ENCODE measurements at regions not wholly inside any gene's neighbourhood (a gene's known extent, or its start where the extent isn't known, plus 50 kb on each side); places are given as distances from the start of the nearest gene placed in this dataset.

- DNase-seq (no peak), ATAC-seq (no peak)
- intact Hi-C loops (cut with DNase I) = no loop called here
- Histone ChIP-seq H3K27ac (no peak overlapping the region), H3K9me3 (no peaks in the 10 kb centered on the region), H3K4me3 (no peak overlapping the region), H3K36me3 (no peaks in the 10 kb centered on the region), H3K4me1 (no peaks in the 10 kb centered on the region), H3K27me3 (ENCODE audit: low read depth) (no peaks in the 10 kb centered on the region)
- TF ChIP-seq, protein P1, sequence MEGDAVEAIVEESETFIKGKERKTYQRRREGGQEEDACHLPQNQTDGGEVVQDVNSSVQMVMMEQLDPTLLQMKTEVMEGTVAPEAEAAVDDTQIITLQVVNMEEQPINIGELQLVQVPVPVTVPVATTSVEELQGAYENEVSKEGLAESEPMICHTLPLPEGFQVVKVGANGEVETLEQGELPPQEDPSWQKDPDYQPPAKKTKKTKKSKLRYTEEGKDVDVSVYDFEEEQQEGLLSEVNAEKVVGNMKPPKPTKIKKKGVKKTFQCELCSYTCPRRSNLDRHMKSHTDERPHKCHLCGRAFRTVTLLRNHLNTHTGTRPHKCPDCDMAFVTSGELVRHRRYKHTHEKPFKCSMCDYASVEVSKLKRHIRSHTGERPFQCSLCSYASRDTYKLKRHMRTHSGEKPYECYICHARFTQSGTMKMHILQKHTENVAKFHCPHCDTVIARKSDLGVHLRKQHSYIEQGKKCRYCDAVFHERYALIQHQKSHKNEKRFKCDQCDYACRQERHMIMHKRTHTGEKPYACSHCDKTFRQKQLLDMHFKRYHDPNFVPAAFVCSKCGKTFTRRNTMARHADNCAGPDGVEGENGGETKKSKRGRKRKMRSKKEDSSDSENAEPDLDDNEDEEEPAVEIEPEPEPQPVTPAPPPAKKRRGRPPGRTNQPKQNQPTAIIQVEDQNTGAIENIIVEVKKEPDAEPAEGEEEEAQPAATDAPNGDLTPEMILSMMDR (IDR thresholded peaks at IDR 0.05) = no peak
These were observed 362.1 kb downstream of the DDX10 start for GRCh38 chr11:109026891-109027489.

GRCh38 chr11:109027851-109028250 lies 363.0 kb downstream of the DDX10 start:
- Histone ChIP-seq H3K27me3 (ENCODE audit: low read depth) (no peaks in the 10 kb centered on the region), H3K4me3 (no peak overlapping the region), H3K36me3 (no peaks in the 10 kb centered on the region), H3K27ac (no peak overlapping the region), H3K4me1 (no peaks in the 10 kb centered on the region), H3K9me3 (no peaks in the 10 kb centered on the region)
- DNase-seq = no peak
- intact Hi-C loops (cut with DNase I) = no loop called here
- no peak for ATAC-seq
- TF ChIP-seq, protein P1 (IDR thresholded peaks at IDR 0.05) = no peak

DNA sequence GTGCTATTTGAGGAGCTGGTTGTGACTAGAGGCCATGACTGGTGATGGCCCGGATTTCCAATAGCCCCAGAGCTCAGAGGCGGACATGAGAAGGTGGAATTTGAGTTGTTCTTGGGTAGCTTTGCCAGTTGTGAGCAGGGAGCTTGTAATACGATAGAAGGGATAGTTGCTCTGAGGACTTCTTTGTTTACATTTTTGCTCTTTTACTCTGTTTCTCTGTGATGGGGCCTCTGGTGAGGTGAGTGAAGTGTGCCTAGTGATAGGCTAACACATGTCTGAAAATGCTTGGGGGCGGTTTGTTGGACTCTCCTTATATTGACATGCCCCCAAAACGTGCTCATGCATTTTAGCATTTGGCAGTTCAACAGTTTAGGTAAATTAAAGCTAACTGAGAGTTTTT lies 365.1 kb downstream of the DDX10 start:
- DNase-seq (no peak), ATAC-seq (no peak)
- H3K27ac ChIP-seq = no peak overlapping the region
- H3K27me3 ChIP-seq (ENCODE audit: low read depth) = no peaks in the 10 kb centered on the region
- H3K4me1 ChIP-seq = no peaks in the 10 kb centered on the region
- no peaks in the 10 kb centered on the region for H3K9me3 ChIP-seq
- TF ChIP-seq, protein P1 (IDR thresholded peaks at IDR 0.05) = no peak
- intact Hi-C loops (cut with DNase I) = no loop called here
- H3K36me3 ChIP-seq = no peaks in the 10 kb centered on the region
- H3K4me3 ChIP-seq = no peak overlapping the region

GRCh38 chr11:109033627-109034338 lies 368.9 kb downstream of the DDX10 start:
- Histone ChIP-seq H3K9me3 (no peaks in the 10 kb centered on the region), H3K4me3 (no peak overlapping the region), H3K27me3 (ENCODE audit: low read depth) (no peaks in the 10 kb centered on the region), H3K4me1 (no peaks in the 10 kb centered on the region), H3K27ac (no peak overlapping the region), H3K36me3 (no peaks in the 10 kb centered on the region)
- ATAC-seq (no peak), DNase-seq (no peak)
- TF ChIP-seq, protein P1 (IDR thresholded peaks at IDR 0.05) = no peak
- intact Hi-C loops (cut with DNase I) = no loop called here

GRCh38 chr11:109034339-109034696 lies 369.4 kb downstream of the DDX10 start:
- ATAC-seq = no peak
- Histone ChIP-seq H3K27ac (no peak overlapping the region), H3K4me1 (no peaks in the 10 kb centered on the region), H3K9me3 (no peaks in the 10 kb centered on the region), H3K27me3 (ENCODE audit: low read depth) (no peaks in the 10 kb centered on the region), H3K4me3 (no peak overlapping the region), H3K36me3 (no peaks in the 10 kb centered on the region)
- intact Hi-C loops (cut with DNase I) = no loop called here
- DNase-seq = no peak
- TF ChIP-seq, protein P1 (IDR thresholded peaks at IDR 0.05) = no peak

Measured in lower lobe of right lung (tissue), 2 donors.